ENCODE measurements at regions not wholly inside any gene's neighbourhood (a gene's known extent, or its start where the extent isn't known, plus 50 kb on each side); places are given as distances from the start of the nearest gene placed in this dataset.

DNA sequence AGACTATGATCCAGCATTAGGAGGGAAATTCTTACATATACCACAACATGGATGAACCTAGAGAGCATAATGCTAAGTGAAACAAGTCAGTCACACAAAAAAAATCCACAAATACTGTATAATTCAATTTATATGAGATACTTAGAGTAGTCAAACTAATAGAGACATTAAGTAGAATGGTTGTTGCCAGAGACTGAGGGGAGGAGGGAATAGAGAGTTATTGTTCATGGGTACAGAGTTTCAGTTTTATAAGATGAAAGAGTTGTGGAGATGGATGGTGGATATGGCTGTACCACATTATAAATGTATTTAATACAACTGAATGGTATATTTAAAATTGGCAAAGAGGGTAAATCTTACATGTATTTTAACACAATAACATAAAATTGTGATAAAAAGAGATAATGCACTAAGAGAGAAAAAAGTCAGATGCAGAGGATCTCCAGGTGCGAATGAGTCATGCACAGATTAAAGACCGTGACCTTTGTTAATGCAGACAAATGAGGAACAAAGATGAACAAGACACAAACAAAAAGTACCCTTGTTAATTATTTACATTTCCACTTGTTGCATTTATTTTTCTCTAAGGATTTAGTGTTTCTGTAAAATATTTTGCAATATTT, 541.7 kb upstream of the MEX3C start:
- Histone ChIP-seq H3K27ac (ENCODE audit: low read depth, low read length) (no peak overlapping the region), H4K20me1 (ENCODE audit: insufficient read depth) (no peaks in the 10 kb centered on the region), H2AFZ (ENCODE audit: low read depth, low read length, poor library complexity, severe bottlenecking) (no peak overlapping the region), H3K9me3 (ENCODE audit: control insufficient read depth in 1 of 2, insufficient read depth in 1 of 2, low read depth in 1 of 2, low read length in 2 of 2) (peaks cover 9 to 15% of the 10 kb centered on the region in 2 experiments; a peak in 3 of 4 replicates), H3K4me3 (replicated peaks in 1 of 2; ENCODE audit: low read depth in 1 of 2, low read length in 2 of 2) (no peak overlapping the region), H3K4me1 (ENCODE audit: control insufficient read depth in 1 of 2, insufficient read depth in 2 of 2, low read length in 2 of 2) (no peaks in the 10 kb centered on the region), H3K4me2 (ENCODE audit: low read length) (no peak overlapping the region), H3K9me2 (ENCODE audit: insufficient read depth) (no peaks in the 10 kb centered on the region), H3K27me3 (ENCODE audit: insufficient read depth, low read length) (no peaks in the 10 kb centered on the region), H3K36me3 (ENCODE audit: control insufficient read depth in 1 of 2, insufficient read depth in 2 of 2, low read length in 2 of 2) (no peaks in the 10 kb centered on the region), H3K9ac (ENCODE audit: low read length) (no peak overlapping the region), H3K79me2 (ENCODE audit: insufficient read depth, low read length) (no peaks in the 10 kb centered on the region)
- CTCF ChIA-PET = no interaction called here
- intact Hi-C loops (cut with micrococcal nuclease) = no loop called here
- no TSS peak for BruUV-seq (replicated peaks)
- DNase-seq (ENCODE audit: low read depth, low spot score) (no peak), ATAC-seq (no peak)
- RAD21 ChIA-PET (ENCODE audit: low non-redundant PET in 1 of 2, low total read pairs in 2 of 2, uncharacterized antibody in 2 of 2, unreplicated experiment in 2 of 2) = no interaction called here
- no peak for TF ChIP-seq SIN3A (IDR thresholded peaks at IDR 0.05; ENCODE audit: low read depth)
- TF ChIP-seq SRF (IDR thresholded peaks at IDR 0.05; ENCODE audit: low read depth) = no peak
- TF ChIP-seq ZFX (IDR thresholded peaks at IDR 0.05) = no peak
- no peak for TF ChIP-seq ZNF274 (IDR thresholded peaks at IDR 0.05; ENCODE audit: low read depth, low read length)
- no peak for TF ChIP-seq ZBTB33 (IDR thresholded peaks at IDR 0.05; ENCODE audit: extremely low read depth, insufficient replicate concordance, low read length)
- TF ChIP-seq REST (IDR thresholded peaks at IDR 0.05; ENCODE audit: low read depth) = no peak
- TF ChIP-seq RAD21 (IDR thresholded peaks at IDR 0.05; ENCODE audit: low read depth) = no peak
- TF ChIP-seq, protein P1, sequence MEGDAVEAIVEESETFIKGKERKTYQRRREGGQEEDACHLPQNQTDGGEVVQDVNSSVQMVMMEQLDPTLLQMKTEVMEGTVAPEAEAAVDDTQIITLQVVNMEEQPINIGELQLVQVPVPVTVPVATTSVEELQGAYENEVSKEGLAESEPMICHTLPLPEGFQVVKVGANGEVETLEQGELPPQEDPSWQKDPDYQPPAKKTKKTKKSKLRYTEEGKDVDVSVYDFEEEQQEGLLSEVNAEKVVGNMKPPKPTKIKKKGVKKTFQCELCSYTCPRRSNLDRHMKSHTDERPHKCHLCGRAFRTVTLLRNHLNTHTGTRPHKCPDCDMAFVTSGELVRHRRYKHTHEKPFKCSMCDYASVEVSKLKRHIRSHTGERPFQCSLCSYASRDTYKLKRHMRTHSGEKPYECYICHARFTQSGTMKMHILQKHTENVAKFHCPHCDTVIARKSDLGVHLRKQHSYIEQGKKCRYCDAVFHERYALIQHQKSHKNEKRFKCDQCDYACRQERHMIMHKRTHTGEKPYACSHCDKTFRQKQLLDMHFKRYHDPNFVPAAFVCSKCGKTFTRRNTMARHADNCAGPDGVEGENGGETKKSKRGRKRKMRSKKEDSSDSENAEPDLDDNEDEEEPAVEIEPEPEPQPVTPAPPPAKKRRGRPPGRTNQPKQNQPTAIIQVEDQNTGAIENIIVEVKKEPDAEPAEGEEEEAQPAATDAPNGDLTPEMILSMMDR (IDR thresholded peaks at IDR 0.05 in 2 of 3, conservative IDR thresholded peaks at IDR 0.05 in 1 of 3; ENCODE audit: borderline replicate concordance in 1 of 3, insufficient read depth in 1 of 3, low read depth in 2 of 3, low read length in 2 of 3) = no peak
- no peak for TF ChIP-seq EZH2 (IDR thresholded peaks at IDR 0.05)
- no peak for TF ChIP-seq EZH2phosphoT487 (IDR thresholded peaks at IDR 0.05; ENCODE audit: borderline replicate concordance)
- TF ChIP-seq ELF1 (IDR thresholded peaks at IDR 0.05; ENCODE audit: borderline replicate concordance, low read depth) = no peak
- TF ChIP-seq TCF7L2 (IDR thresholded peaks at IDR 0.05; ENCODE audit: borderline replicate concordance, extremely low read depth, insufficient read depth, insufficient read length) = no peak
- TF ChIP-seq POLR2AphosphoS5 (IDR thresholded peaks at IDR 0.05; ENCODE audit: low read depth, low read length) = no peak
- POLR2A ChIA-PET = no interaction called here

Measured in HCT116 (cell line).